ENCODE measurements at regions not wholly inside any gene's neighbourhood (a gene's known extent, or its start where the extent isn't known, plus 50 kb on each side); places are given as distances from the start of the nearest gene placed in this dataset.

DNA sequence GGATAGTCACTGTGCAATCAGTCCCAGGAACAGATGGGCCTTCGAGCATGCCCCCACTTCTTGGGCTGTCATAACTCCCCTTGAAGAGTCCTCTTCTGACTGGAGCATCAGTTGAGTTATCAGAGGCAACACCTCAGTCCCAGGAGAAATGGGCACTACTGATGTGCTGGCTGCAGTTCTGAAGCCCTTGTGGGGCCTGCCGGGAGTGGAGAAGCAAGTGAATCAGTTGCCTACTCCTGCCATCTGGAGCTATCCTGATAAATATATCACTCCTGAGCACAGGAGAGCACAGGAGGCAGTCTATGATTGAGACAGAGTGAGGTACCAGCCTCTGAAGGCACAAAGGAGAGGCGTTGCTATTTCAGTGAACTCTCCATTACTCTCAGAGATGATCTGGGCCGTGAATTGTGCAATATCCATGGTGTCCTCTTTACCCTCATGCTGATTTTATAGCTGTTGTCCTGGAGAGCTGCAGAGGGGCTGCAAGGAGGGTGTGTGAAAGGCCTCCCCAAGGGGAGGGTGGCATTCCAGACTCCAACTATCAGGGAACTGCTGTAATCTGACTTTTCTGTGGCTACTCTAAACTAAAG lies 344.2 kb upstream of the ROPN1 start:
- TF ChIP-seq YY1 (IDR thresholded peaks at IDR 0.05; ENCODE audit: insufficient read depth, insufficient read length) (no peak), ZNF274 (IDR thresholded peaks at IDR 0.05; ENCODE audit: low read depth, low read length) (no peak), SUZ12 (IDR thresholded peaks at IDR 0.05; ENCODE audit: extremely low read depth, insufficient read depth, insufficient read length) (no peak)
